Left lung (tissue), 4 donors: ENCODE measurements at regions not wholly inside any gene's neighbourhood (a gene's known extent, or its start where the extent isn't known, plus 50 kb on each side); places are given as distances from the start of the nearest gene placed in this dataset.

Experiments used
- ATAC-seq: fragments of 200-7000 bp; cut with Tn5 transposase; one replicate; pipeline ENCODE4 v1.9.1; 2020; ENCODE audit warnings: moderate library complexity
- DNase-seq, 4 donors: peaks; one replicate each; pipeline ENCODE4 v3.0.0-alpha.2; 2013 to 2020
- H3K27ac ChIP-seq, 2 donors: fragments of 200-600 bp; sonication (generic) in 1 of 2; one replicate each; pipeline versions ENCODE4 v1.5.0 to v1.8.0; 2020 to 2021
- H3K27me3 ChIP-seq, 2 donors: fragments of 200-600 bp; sonication (generic) in 1 of 2; one replicate each; pipeline versions ENCODE4 v1.5.0 to v1.8.0; 2020 to 2021
- H3K36me3 ChIP-seq, 2 donors: fragments of 200-600 bp; sonication (generic) in 1 of 2; one replicate each; pipeline versions ENCODE4 v1.5.0 to v1.8.0; 2020 to 2021
- H3K4me1 ChIP-seq, 2 donors: fragments of 200-600 bp; one replicate each; pipeline ENCODE4 v1.8.0; 2021
- H3K4me3 ChIP-seq, 2 donors: fragments of 200-600 bp; sonication (generic) in 1 of 2; one replicate each; pipeline versions ENCODE4 v1.5.0 to v1.8.0; 2020 to 2021; ENCODE audit warnings: mild to moderate bottlenecking in 1 of 2
- H3K9me3 ChIP-seq, 2 donors: fragments of 200-600 bp; sonication (generic) in 1 of 2; one replicate each; pipeline versions ENCODE4 v1.5.0 to v1.8.0; 2020 to 2021
- CTCF ChIP-seq, 2 donors: fragments of 200-600 bp; sonication (generic) in 1 of 2; IDR thresholded peaks; one replicate each; pipeline versions ENCODE4 v1.5.0 to v1.8.0; 2021; ENCODE audit warnings: antibody characterized with exemption in 2 of 2
- intact Hi-C, 2 donors: fragments of 100-400 bp; cut with DNase I; formaldehyde crosslinking; loops; one replicate each; pipeline versions ENCODE4 v1.11.2 to v1.14.2; 2022
- donor health status: DM: no; HTN: yes; CAD: no.
- donor health status: DM: no; HTN: no; CAD: no.

DNA sequence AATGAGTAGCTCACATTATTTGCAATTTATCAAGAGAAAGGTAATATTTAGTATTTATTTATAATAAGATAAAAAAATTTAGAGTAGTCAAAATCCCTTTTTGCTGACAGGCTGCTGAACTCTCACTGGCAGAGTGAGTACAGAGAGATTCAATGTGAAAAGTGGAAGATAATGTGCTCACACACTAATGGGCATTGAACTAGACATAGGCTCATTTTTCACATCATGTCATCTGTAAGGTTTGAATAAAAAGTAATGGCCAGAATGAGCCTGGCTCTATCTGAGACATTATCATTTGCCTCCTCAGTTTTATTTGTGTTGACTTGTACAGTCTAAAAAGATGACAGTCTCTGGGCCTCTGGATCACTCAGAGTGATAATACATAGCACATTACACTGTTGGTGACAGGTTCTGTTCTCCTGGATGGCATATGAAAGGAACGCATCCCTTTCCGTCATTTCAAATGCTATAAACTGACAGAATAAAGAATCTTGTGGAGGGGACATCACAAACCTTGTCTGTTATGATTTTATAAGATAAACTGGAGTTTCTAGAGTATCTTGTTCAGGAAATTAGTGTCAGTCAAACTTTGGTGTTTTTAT is 812.9 kb downstream of the NR4A2 start:
- Histone ChIP-seq H3K9me3 (no peaks in the 10 kb centered on the region), H3K27ac (no peak overlapping the region), H3K27me3 (no peaks in the 10 kb centered on the region), H3K4me3 (no peak overlapping the region), H3K36me3 (no peaks in the 10 kb centered on the region), H3K4me1 (no peaks in the 10 kb centered on the region)
- no peak for ATAC-seq
- TF ChIP-seq CTCF (IDR thresholded peaks at IDR 0.05), result no peak
- no peak for DNase-seq
- intact Hi-C loops, result no loop called here

DNA sequence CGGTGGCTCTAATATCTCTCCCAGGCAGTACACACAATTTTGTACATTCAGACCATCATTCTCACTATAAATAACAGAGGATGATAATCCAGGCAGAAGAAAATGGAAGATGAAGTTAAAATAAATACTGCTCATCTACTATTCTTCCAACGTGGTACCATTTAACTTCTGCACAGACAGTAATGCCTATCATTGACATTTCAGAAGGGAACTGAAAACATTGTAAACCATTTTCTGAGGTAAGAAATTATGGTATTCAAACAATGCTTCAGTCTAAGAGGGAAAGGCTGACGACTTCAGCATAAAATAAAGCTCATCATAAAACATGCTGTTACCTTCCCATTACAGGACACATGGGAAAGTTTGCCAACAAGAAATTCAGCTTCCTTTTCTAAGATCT is 814.4 kb downstream of the NR4A2 start:
- Histone ChIP-seq H3K27ac (no peak overlapping the region), H3K4me1 (no peaks in the 10 kb centered on the region), H3K36me3 (no peaks in the 10 kb centered on the region), H3K27me3 (no peaks in the 10 kb centered on the region), H3K9me3 (no peaks in the 10 kb centered on the region), H3K4me3 (no peak overlapping the region)
- ATAC-seq, result no peak
- intact Hi-C loops, result no loop called here
- no peak for TF ChIP-seq CTCF (IDR thresholded peaks at IDR 0.05)
- no peak for DNase-seq

DNA sequence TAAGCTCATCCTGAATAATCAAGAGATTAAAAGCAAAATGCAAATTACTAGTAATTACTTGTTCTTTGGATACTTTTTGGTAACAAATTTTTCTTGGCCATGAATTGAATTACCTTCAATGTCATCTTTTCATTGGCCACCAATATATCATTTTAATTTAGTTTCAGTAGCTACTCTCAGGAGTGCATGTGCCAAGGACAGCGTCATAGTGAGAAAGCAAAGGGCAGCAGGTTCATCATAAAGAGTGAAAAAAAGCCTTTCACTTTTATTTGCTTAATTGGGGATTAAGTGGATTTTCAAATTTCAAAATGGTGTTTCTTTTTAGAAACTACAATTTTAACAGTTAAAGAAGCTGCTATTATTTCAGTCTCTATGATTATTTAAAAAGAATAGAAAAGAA is 815.2 kb downstream of the NR4A2 start:
- H3K4me3 ChIP-seq, result no peak overlapping the region
- no peak overlapping the region for H3K27ac ChIP-seq
- intact Hi-C loops, result no loop called here
- TF ChIP-seq CTCF (IDR thresholded peaks at IDR 0.05), result no peak
- no peaks in the 10 kb centered on the region for H3K36me3 ChIP-seq
- H3K4me1 ChIP-seq, result no peaks in the 10 kb centered on the region
- ATAC-seq (no peak), DNase-seq (no peak)
- H3K27me3 ChIP-seq, result no peaks in the 10 kb centered on the region
- H3K9me3 ChIP-seq, result no peaks in the 10 kb centered on the region

DNA sequence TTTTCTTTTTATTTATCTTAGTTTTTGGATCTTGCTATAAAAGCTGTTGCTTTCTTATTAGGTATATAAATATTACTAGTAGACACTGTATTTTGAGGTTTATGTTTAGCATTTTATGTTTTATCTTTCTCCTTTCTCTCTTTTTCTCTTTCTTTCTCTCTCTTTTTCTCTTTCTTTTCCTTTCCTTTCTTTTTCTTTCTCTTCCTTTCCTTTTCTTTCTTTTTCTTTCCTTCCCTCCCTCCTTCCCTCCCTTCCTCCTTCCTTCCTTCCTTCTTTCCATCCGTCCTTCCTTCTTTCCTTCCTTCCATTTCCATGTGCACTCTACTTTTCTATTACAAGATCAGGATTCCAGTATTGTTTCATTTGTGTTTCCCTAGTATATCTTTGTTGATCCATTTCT is 814.8 kb downstream of the KCNJ3 start:
- DNase-seq, result no peak
- Histone ChIP-seq H3K27me3 (no peaks in the 10 kb centered on the region), H3K27ac (no peak overlapping the region), H3K4me1 (no peaks in the 10 kb centered on the region), H3K4me3 (no peak overlapping the region), H3K9me3 (no peaks in the 10 kb centered on the region), H3K36me3 (no peaks in the 10 kb centered on the region)
- intact Hi-C loops, result no loop called here
- no peak for TF ChIP-seq CTCF (IDR thresholded peaks at IDR 0.05)
- ATAC-seq, result no peak

GRCh38 chr2:155502766-155503165 is 804.3 kb downstream of the KCNJ3 start:
- intact Hi-C loops, result no loop called here
- ATAC-seq (no peak), DNase-seq (no peak)
- Histone ChIP-seq H3K27ac (no peak overlapping the region), H3K27me3 (no peaks in the 10 kb centered on the region), H3K36me3 (no peaks in the 10 kb centered on the region), H3K4me3 (no peak overlapping the region), H3K4me1 (no peaks in the 10 kb centered on the region), H3K9me3 (peaks cover 0 to 18% of the 10 kb centered on the region in 2 donors)
- no peak for TF ChIP-seq CTCF (IDR thresholded peaks at IDR 0.05)
